OCI-LY7 (cell line): ENCODE measurements at regions not wholly inside any gene's neighbourhood (a gene's known extent, or its start where the extent isn't known, plus 50 kb on each side); places are given as distances from the start of the nearest gene placed in this dataset.

Experiments
- BruUV-seq: library from RNA; stranded (reverse); fragments of 400-500 nt; replicated peaks from 2 replicates; lab custom pipeline; 2021; lab: Mats Ljungman, UMichigan
- CTCF ChIA-PET: fragments of 300-600 bp; sonication (Branson Sonifier 250); formaldehyde crosslinking; loops from one replicate; lab custom pipeline; 2022; ENCODE audit warnings: antibody characterized with exemption; ENCODE audit not compliant: unreplicated experiment; lab: Charles Lee
- POLR2A ChIA-PET: fragments of 300-600 bp; sonication (Branson Sonifier 250); formaldehyde crosslinking; loops from one replicate; lab custom pipeline; 2022; ENCODE audit warnings: antibody characterized with exemption; lab: Charles Lee
- DNase-seq: peaks from one replicate; pipeline ENCODE4 v3.0.0-alpha.2; 2015; ENCODE audit warnings: low spot score
- H2AFZ ChIP-seq: fragments of 200-600 bp; sonication (generic), shearing (Covaris generic); 2 replicates; pipeline ENCODE4 v1.6.1; 2014; ENCODE audit warnings: mild to moderate bottlenecking, antibody characterized with exemption, low read length, moderate library complexity
- H3K27ac ChIP-seq: fragments of 200-600 bp; sonication (generic); 2 replicates; pipeline ENCODE4 v1.5.1; 2014; ENCODE audit warnings: mixed run types, low read depth, mild to moderate bottlenecking, moderate library complexity, low read length, inconsistent platforms; ENCODE audit not compliant: poor library complexity, severe bottlenecking
- H3K36me3 ChIP-seq: fragments of 200-600 bp; sonication (generic); 2 replicates; pipeline ENCODE4 v1.6.1; 2014; ENCODE audit warnings: mild to moderate bottlenecking, antibody characterized with exemption, low read length, moderate library complexity, mixed read lengths; ENCODE audit not compliant: insufficient read depth
- H3K4me1 ChIP-seq: fragments of 200-600 bp; sonication (generic); 2 replicates; pipeline ENCODE4 v1.5.1; 2014; ENCODE audit warnings: mild to moderate bottlenecking, low read length; ENCODE audit not compliant: insufficient read depth, poor library complexity, severe bottlenecking
- H3K4me2 ChIP-seq: fragments of 200-600 bp; sonication (generic); 2 replicates; pipeline ENCODE4 v1.6.1; 2014; ENCODE audit warnings: mild to moderate bottlenecking, low read length
- H3K4me3 ChIP-seq: fragments of 200-600 bp; sonication (generic); 2 replicates; pipeline ENCODE4 v1.5.1; 2014; ENCODE audit warnings: mild to moderate bottlenecking, low read depth, low read length; ENCODE audit not compliant: poor library complexity, severe bottlenecking
- H3K79me2 ChIP-seq: fragments of 200-600 bp; sonication (generic); 2 replicates; pipeline ENCODE4 v1.6.1; 2016; ENCODE audit warnings: low read depth, mild to moderate bottlenecking, low read length, moderate library complexity, mixed read lengths; ENCODE audit not compliant: insufficient read depth
- H3K9me2 ChIP-seq: fragments of 200-600 bp; sonication (generic); 2 replicates; pipeline ENCODE4 v1.6.1; 2016; ENCODE audit warnings: mild to moderate bottlenecking, low read length, mixed read lengths; ENCODE audit not compliant: insufficient read depth
- H3K9me3 ChIP-seq: fragments of 200-600 bp; sonication (generic); 2 replicates; pipeline ENCODE4 v1.6.1; 2014; ENCODE audit warnings: mild to moderate bottlenecking, mixed run types, low read length, mixed read lengths
- H4K20me1 ChIP-seq: fragments of 200-600 bp; sonication (generic); 2 replicates; pipeline ENCODE4 v1.6.1; 2014; ENCODE audit warnings: mild to moderate bottlenecking, antibody characterized with exemption, low read length, moderate library complexity, mixed read lengths; ENCODE audit not compliant: insufficient read depth
- EZH2phosphoT487 ChIP-seq: fragments of 200-600 bp; sonication (generic); IDR thresholded peaks from 2 replicates; pipeline ENCODE4 v1.6.1; 2018; ENCODE audit warnings: low read depth, borderline replicate concordance, mild to moderate bottlenecking, mixed run types, antibody characterized with exemption, low read length, moderate library complexity, mixed read lengths
- intact Hi-C: fragments of 100-400 bp; cut with micrococcal nuclease; formaldehyde crosslinking; loops from one replicate; pipeline ENCODE4 v1.10.0; 2022; ENCODE audit not compliant: unreplicated experiment
- TF ChIP-seq, protein P1 (sequence below): fragments of 200-600 bp; sonication (generic); conservative IDR thresholded peaks from 2 replicates; pipeline ENCODE4 v1.5.1; 2014; ENCODE audit warnings: mild to moderate bottlenecking, antibody characterized with exemption, low read length, moderate library complexity, mixed read lengths

- Histone ChIP-seq H3K79me2 (no peaks in the 10 kb centered on the region), H3K9me2 (no peaks in the 10 kb centered on the region), H2AFZ (no peak overlapping the region), H3K4me2 (no peak overlapping the region), H3K27ac (no peak overlapping the region), H3K9me3 (peaks cover 10% of the 10 kb centered on the region; the same call in 1 of the 2 replicates), H4K20me1 (no peaks in the 10 kb centered on the region), H3K4me1 (no peaks in the 10 kb centered on the region), H3K36me3 (no peaks in the 10 kb centered on the region), H3K4me3 (no peak overlapping the region)
- no peak for TF ChIP-seq EZH2phosphoT487
- TF ChIP-seq, protein P1, sequence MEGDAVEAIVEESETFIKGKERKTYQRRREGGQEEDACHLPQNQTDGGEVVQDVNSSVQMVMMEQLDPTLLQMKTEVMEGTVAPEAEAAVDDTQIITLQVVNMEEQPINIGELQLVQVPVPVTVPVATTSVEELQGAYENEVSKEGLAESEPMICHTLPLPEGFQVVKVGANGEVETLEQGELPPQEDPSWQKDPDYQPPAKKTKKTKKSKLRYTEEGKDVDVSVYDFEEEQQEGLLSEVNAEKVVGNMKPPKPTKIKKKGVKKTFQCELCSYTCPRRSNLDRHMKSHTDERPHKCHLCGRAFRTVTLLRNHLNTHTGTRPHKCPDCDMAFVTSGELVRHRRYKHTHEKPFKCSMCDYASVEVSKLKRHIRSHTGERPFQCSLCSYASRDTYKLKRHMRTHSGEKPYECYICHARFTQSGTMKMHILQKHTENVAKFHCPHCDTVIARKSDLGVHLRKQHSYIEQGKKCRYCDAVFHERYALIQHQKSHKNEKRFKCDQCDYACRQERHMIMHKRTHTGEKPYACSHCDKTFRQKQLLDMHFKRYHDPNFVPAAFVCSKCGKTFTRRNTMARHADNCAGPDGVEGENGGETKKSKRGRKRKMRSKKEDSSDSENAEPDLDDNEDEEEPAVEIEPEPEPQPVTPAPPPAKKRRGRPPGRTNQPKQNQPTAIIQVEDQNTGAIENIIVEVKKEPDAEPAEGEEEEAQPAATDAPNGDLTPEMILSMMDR, result no peak
- no TSS peak for BruUV-seq
- CTCF ChIA-PET, result no interaction called here
- DNase-seq, result no peak
- POLR2A ChIA-PET, result no interaction called here
- intact Hi-C loops, result no loop called here
Measured at GRCh38 chr5:33037076-33037475, 326.0 kb downstream of the NPR3 start.

DNA sequence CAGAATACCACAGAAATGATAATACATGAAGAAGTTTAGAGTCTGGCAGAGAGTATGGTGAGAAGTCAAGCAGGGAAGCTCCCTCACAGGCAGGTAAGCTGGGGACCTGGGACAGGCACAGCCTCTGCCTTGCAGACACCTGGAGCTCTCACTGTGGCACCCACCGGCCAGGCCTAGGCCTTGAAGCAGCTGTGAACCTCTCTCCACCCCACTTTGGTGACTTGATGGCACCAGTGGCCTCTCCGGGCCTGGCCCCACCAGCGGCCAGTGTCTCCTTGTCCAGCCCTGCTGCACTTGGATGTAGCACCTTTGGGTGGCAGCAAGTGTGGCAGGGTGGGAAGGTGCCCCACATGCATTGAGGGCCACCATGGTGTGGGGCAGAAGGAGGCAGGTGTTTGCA, 330.5 kb downstream of the NPR3 start:
- Histone ChIP-seq H3K36me3 (no peaks in the 10 kb centered on the region), H2AFZ (no peak overlapping the region), H3K4me1 (no peaks in the 10 kb centered on the region), H3K4me2 (no peak overlapping the region), H3K9me2 (no peaks in the 10 kb centered on the region), H3K79me2 (no peaks in the 10 kb centered on the region), H3K27ac (no peak overlapping the region), H3K9me3 (peaks cover 10% of the 10 kb centered on the region; the same call in 1 of the 2 replicates), H3K4me3 (no peak overlapping the region), H4K20me1 (no peaks in the 10 kb centered on the region)
- ChIA-PET POLR2A (interaction anchor here (0.5 kb wide), 1 partner anchor 573 kb away, joined by 3 read pairs; no protein-coding TSS in a partner anchor), CTCF (no interaction called here)
- TF ChIP-seq EZH2phosphoT487, result no peak
- TF ChIP-seq, protein P1, result no peak
- DNase-seq, result no peak
- no TSS peak for BruUV-seq
- intact Hi-C loops, result no loop called here

- H3K9me3 ChIP-seq, result peaks cover 10% of the 10 kb centered on the region; the same call in 1 of the 2 replicates
- ChIA-PET CTCF (no interaction called here), POLR2A (no interaction called here)
Measured at GRCh38 chr5:33043343-33043997, 332.3 kb downstream of the NPR3 start.

More at GRCh38 chr5:33043343-33043997, 332.3 kb downstream of the NPR3 start:
- Histone ChIP-seq H3K4me3 (no peak overlapping the region), H3K79me2 (no peaks in the 10 kb centered on the region), H3K27ac (no peak overlapping the region), H3K4me1 (no peaks in the 10 kb centered on the region), H3K4me2 (no peak overlapping the region), H3K36me3 (no peaks in the 10 kb centered on the region), H3K9me2 (no peaks in the 10 kb centered on the region), H2AFZ (no peak overlapping the region), H4K20me1 (no peaks in the 10 kb centered on the region)
- no TSS peak for BruUV-seq
- DNase-seq, result no peak
- intact Hi-C loops, result no loop called here
- no peak for TF ChIP-seq EZH2phosphoT487
- TF ChIP-seq, protein P1, result no peak
